A549 (cell line): ENCODE measurements at regions not wholly inside any gene's neighbourhood (a gene's known extent, or its start where the extent isn't known, plus 50 kb on each side); places are given as distances from the start of the nearest gene placed in this dataset.

Experiments used
- ATAC-seq, 2 experiments: fragments of 200-7000 bp in 1 of 2; fragments of >200 bp in 1 of 2; cut with Nextera tagmentation in 1 of 2; cut with Tn5 transposase in 1 of 2; 3 replicates each; pipeline versions ENCODE4 v1.8.0 to v1.9.1; 2018 to 2020; ENCODE audit warnings: mild to moderate bottlenecking in 1 of 2, moderate library complexity in 1 of 2
- CTCF ChIA-PET: fragments of 300-600 bp; sonication (Branson Sonifier 250); formaldehyde crosslinking; extraction: SDS; loops from one replicate; lab custom pipeline; 2021; ENCODE audit warnings: antibody characterized with exemption, inconsistent platforms; lab: Yijun Ruan, JAX
- POLR2A ChIA-PET: fragments of 350-600 bp; formaldehyde crosslinking; extraction: SDS; loops from one replicate; lab custom pipeline; 2021; ENCODE audit warnings: antibody characterized with exemption, inconsistent platforms; lab: Yijun Ruan, JAX
- DNase-seq, 2 experiments: peaks; one replicate each; pipeline versions ENCODE4 v3.0.0 to v3.0.0-alpha.2; 2011 to 2016; ENCODE audit warnings: low read depth in 1 of 2, low spot score in 1 of 2
- FAIRE-seq: peaks from 2 replicates; lab custom pipeline; 2011; peaks lifted over from hg19 to GRCh38; lab: Jason Lieb, UNC
- H3K27ac ChIP-seq, 2 experiments: fragments of >200 bp; sonication (Bioruptor Twin); formaldehyde crosslinking; 3 replicates each; pipeline ENCODE4 v1.5.1; 2016 to 2017
- H3K4me1 ChIP-seq: fragments of >200 bp; sonication (Bioruptor Twin); formaldehyde crosslinking; 3 replicates; pipeline ENCODE4 v1.6.1; 2016
- H3K4me2 ChIP-seq: fragments of >200 bp; sonication (Bioruptor Twin); formaldehyde crosslinking; 3 replicates; pipeline ENCODE4 v1.6.1; 2016
- H3K4me3 ChIP-seq: fragments of >200 bp; sonication (Bioruptor Twin); formaldehyde crosslinking; 3 replicates; pipeline ENCODE4 v1.5.1; 2016
- H3K9me3 ChIP-seq: fragments of >200 bp; sonication (Bioruptor Twin); formaldehyde crosslinking; 3 replicates; pipeline ENCODE4 v1.6.1; 2016
- BCL3 ChIP-seq: fragments of >200 bp; sonication (Bioruptor Twin); formaldehyde crosslinking; IDR thresholded peaks from 3 replicates; pipeline ENCODE4 v1.6.1; 2016
- BHLHE40 ChIP-seq: IDR thresholded peaks from 2 replicates; pipeline ENCODE4 v1.6.1; 2012; ENCODE audit warnings: low read depth, low read length, inconsistent platforms
- CBX2 ChIP-seq: fragments of 200-600 bp; sonication (generic); IDR thresholded peaks from 2 replicates; pipeline ENCODE4 v1.6.1; 2016; ENCODE audit warnings: low read depth, mild to moderate bottlenecking, borderline replicate concordance
- EHF ChIP-seq: fragments of 250-450 bp; sonication (Bioruptor Pico); IDR thresholded peaks from 2 replicates; pipeline ENCODE4 v1.5.0; 2020; ENCODE audit warnings: mild to moderate bottlenecking
- FOSB ChIP-seq: fragments of 250-450 bp; sonication (Bioruptor Pico); IDR thresholded peaks from 2 replicates; pipeline ENCODE4 v1.5.0; 2020; ENCODE audit warnings: mild to moderate bottlenecking, moderate library complexity
- GATA3 ChIP-seq: IDR thresholded peaks from 2 replicates; pipeline ENCODE4 v1.6.1; 2012; ENCODE audit warnings: borderline replicate concordance
- HMGXB4 ChIP-seq: fragments of 250-450 bp; sonication (Bioruptor Pico); IDR thresholded peaks from 2 replicates; pipeline ENCODE4 v1.5.0; 2021; ENCODE audit warnings: mild to moderate bottlenecking, moderate library complexity, borderline replicate concordance
- HOXA7 ChIP-seq: fragments of 250-450 bp; sonication (Bioruptor Pico); IDR thresholded peaks from 2 replicates; pipeline ENCODE4 v1.5.0; 2020; ENCODE audit warnings: mild to moderate bottlenecking, moderate library complexity
- HOXB5 ChIP-seq: fragments of 250-450 bp; sonication (Bioruptor Pico); IDR thresholded peaks from 2 replicates; pipeline ENCODE4 v1.5.0; 2020; ENCODE audit warnings: mild to moderate bottlenecking, moderate library complexity
- JUN ChIP-seq, 2 experiments: fragments of >200 bp; sonication (Bioruptor Twin); formaldehyde crosslinking; IDR thresholded peaks; 2 replicates in 1 of 2; 3 replicates in 1 of 2; pipeline ENCODE4 v1.6.1; 2016 to 2017
- JUNB ChIP-seq: fragments of >200 bp; sonication (Bioruptor Twin); formaldehyde crosslinking; IDR thresholded peaks from 2 replicates; pipeline ENCODE4 v1.6.1; 2016
- KDM1A ChIP-seq: fragments of 200-600 bp; sonication (generic); IDR thresholded peaks from 2 replicates; pipeline ENCODE4 v1.6.1; 2016; ENCODE audit warnings: low read depth, mild to moderate bottlenecking
- MYC ChIP-seq: IDR thresholded peaks from 2 replicates; pipeline ENCODE4 v1.6.1; 2012; ENCODE audit warnings: mild to moderate bottlenecking, inconsistent platforms, low read length, improper control_type of control experiment, borderline replicate concordance
- NR3C1 ChIP-seq: fragments of >200 bp; sonication (Bioruptor Twin); formaldehyde crosslinking; IDR thresholded peaks from 3 replicates; pipeline ENCODE4 v1.6.1; 2017
- PBX3 ChIP-seq: IDR thresholded peaks from 2 replicates; pipeline ENCODE4 v1.6.1; 2012
- RARB ChIP-seq: fragments of 250-450 bp; sonication (Bioruptor Pico); IDR thresholded peaks from 2 replicates; pipeline ENCODE4 v1.8.0; 2021; ENCODE audit warnings: mild to moderate bottlenecking, moderate library complexity
- SMC3 ChIP-seq: fragments of >200 bp; sonication (Bioruptor Twin); formaldehyde crosslinking; IDR thresholded peaks from 3 replicates; pipeline ENCODE4 v1.6.1; 2018; ENCODE audit warnings: inconsistent platforms
- TP53 ChIP-seq: fragments of 250-450 bp; sonication (Bioruptor Pico); IDR thresholded peaks from 2 replicates; pipeline ENCODE4 v1.5.0; 2021; ENCODE audit warnings: mild to moderate bottlenecking, moderate library complexity
- ZFP36 ChIP-seq: fragments of 450-650 bp; IDR thresholded peaks from 2 replicates; pipeline ENCODE4 v1.6.1; 2014; ENCODE audit warnings: borderline replicate concordance; ENCODE audit not compliant: partially characterized antibody
- WGBS: methylation state at CpG from one replicate; pipeline ENCODE4 v1.1.6; 2017; ENCODE audit errors: missing lambda C conversion rate; 5-methylcytosine and 5-hydroxymethylcytosine counted together
- TF ChIP-seq, protein P1 (sequence below): fragments of >200 bp; sonication (Bioruptor Twin); formaldehyde crosslinking; IDR thresholded peaks from 2 replicates; pipeline ENCODE4 v1.6.1; 2016

GRCh38 chr14:56046996-56047395 lies 71.2 kb upstream of the PELI2 start:
- no peaks in the 10 kb centered on the region for H3K9me3 ChIP-seq
- no peak overlapping the region for H3K4me2 ChIP-seq
- H3K4me1 ChIP-seq = no peaks in the 10 kb centered on the region
- H3K27ac ChIP-seq = no peak overlapping the region
- ATAC-seq = no peak
- H3K4me3 ChIP-seq = no peak overlapping the region
- POLR2A ChIA-PET = no interaction called here
- TF ChIP-seq JUNB = no peak
- no peak for TF ChIP-seq JUN (IDR thresholded peaks at IDR 0.05)
- TF ChIP-seq, protein P1, sequence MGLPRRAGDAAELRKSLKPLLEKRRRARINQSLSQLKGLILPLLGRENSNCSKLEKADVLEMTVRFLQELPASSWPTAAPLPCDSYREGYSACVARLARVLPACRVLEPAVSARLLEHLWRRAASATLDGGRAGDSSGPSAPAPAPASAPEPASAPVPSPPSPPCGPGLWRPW = no peak
- TF ChIP-seq KDM1A = no peak
- CTCF ChIA-PET = interaction anchor here (1.2 kb wide), 1 partner anchor 21 kb away, joined by 4 read pairs; no protein-coding TSS in a partner anchor
- no peak for FAIRE-seq
- 43% methylated on average over 1 of the region's 1 CpG for WGBS
- no peak for DNase-seq

- Histone ChIP-seq H3K27ac (no peak overlapping the region), H3K4me3 (no peak overlapping the region), H3K4me2 (no peak overlapping the region), H3K9me3 (no peaks in the 10 kb centered on the region), H3K4me1 (no peaks in the 10 kb centered on the region)
- DNase-seq (no peak), FAIRE-seq (no peak), ATAC-seq (no peak)
- 69% methylated on average over 1 of the region's 1 CpG for WGBS
- POLR2A ChIA-PET = no interaction called here
- CTCF ChIA-PET = no interaction called here
- TF ChIP-seq BHLHE40 (no peak), GATA3 (no peak), MYC (no peak), CBX2 (no peak), HOXB5 (no peak), NR3C1 (no peak), ZFP36 (no peak), KDM1A (no peak), SMC3 (no peak), PBX3 (no peak), JUNB (no peak)
- TF ChIP-seq, all 56 proteins: peak for 0
These were observed 68.7 kb upstream of the PELI2 start for GRCh38 chr14:56049536-56049935.

DNA sequence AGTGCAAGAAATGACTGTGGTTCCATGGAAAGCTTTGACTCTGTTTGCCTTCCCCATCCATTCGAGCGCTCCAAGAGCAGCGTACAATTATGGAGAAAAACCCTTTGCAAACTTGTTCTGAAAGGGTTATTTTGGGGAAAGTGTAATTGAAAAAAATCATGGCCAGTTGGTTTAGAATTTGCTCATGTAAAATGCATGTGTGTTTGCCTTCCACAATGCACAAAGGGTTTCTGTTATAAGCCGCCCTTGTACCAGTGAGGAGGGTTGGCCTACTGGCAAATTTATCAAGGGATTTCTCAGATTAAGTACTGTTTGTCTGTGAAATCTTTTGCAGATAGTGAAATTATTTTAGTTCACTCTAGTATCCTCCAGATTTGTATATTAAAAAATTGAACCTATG lies 62.7 kb upstream of the PELI2 start:
- H3K27ac ChIP-seq = no peak overlapping the region
- DNase-seq = no peak

More for the DNA sequence above, 62.7 kb upstream of the PELI2 start:
- 77% methylated on average over 4 of the region's 4 CpGs for WGBS
- no peak for TF ChIP-seq TP53 (CRISPR knock-in tag)
- TF ChIP-seq JUNB = no peak
- no peak for TF ChIP-seq FOSB (CRISPR knock-in tag)
- TF ChIP-seq EHF (CRISPR knock-in tag) = no peak
- no peak for TF ChIP-seq KDM1A
- TF ChIP-seq CBX2 = no peak
- no peak for TF ChIP-seq RARB (CRISPR knock-in tag)
- no peak for TF ChIP-seq HMGXB4
- no peak for TF ChIP-seq BCL3
- TF ChIP-seq HOXA7 = no peak
- no peak for FAIRE-seq
- H3K4me1 ChIP-seq = no peaks in the 10 kb centered on the region
- CTCF ChIA-PET = no interaction called here
- H3K4me3 ChIP-seq = no peak overlapping the region
- POLR2A ChIA-PET = no interaction called here
- H3K9me3 ChIP-seq = no peaks in the 10 kb centered on the region
- ATAC-seq = no peak
- no peak overlapping the region for H3K4me2 ChIP-seq
